Thoracic aorta (tissue), 2 donors: ENCODE measurements at regions not wholly inside any gene's neighbourhood (a gene's known extent, or its start where the extent isn't known, plus 50 kb on each side); places are given as distances from the start of the nearest gene placed in this dataset.

Experiments used
- ATAC-seq: fragments of 150-250 bp; one replicate; pipeline ENCODE4 v1.8.0; 2017; ENCODE audit warnings: low read depth; ENCODE audit not compliant: insufficient number of reproducible peaks, low FRiP score
- DNase-seq: peaks from one replicate; pipeline ENCODE4 v3.0.0-alpha.2; 2020; ENCODE audit warnings: low spot score
- H3K27ac ChIP-seq, 2 donors: fragments of 200-600 bp; sonication (generic); 1 replicate in 1 of 2; 2 replicates in 1 of 2; pipeline ENCODE4 v1.5.1; 2016; ENCODE audit warnings: mild to moderate bottlenecking in 2 of 2, moderate library complexity in 2 of 2
- H3K27me3 ChIP-seq: fragments of 200-600 bp; sonication (generic); replicated peaks from 2 replicates; pipeline ENCODE4 v1.6.0; 2016; ENCODE audit warnings: mild to moderate bottlenecking; ENCODE audit not compliant: insufficient read depth
- H3K36me3 ChIP-seq: fragments of 200-600 bp; sonication (generic); one replicate; pipeline ENCODE4 v1.5.1; 2016
- H3K4me1 ChIP-seq, 2 donors: fragments of 200-600 bp; sonication (generic); 1 replicate in 1 of 2; 2 replicates in 1 of 2; pipeline versions ENCODE4 v1.5.1 to v1.6.0; 2016; ENCODE audit warnings: low read depth in 2 of 2, mild to moderate bottlenecking in 1 of 2; ENCODE audit not compliant: control insufficient read depth in 1 of 2
- H3K4me3 ChIP-seq: fragments of 200-600 bp; sonication (generic); 2 replicates; pipeline ENCODE4 v1.5.1; 2016; ENCODE audit warnings: mild to moderate bottlenecking
- H3K9me3 ChIP-seq: fragments of 200-600 bp; sonication (generic); 2 replicates; pipeline ENCODE4 v1.5.1; 2016
- CTCF ChIP-seq: fragments of 200-600 bp; sonication (generic); IDR thresholded peaks from one replicate; pipeline ENCODE4 v1.5.1; 2019; ENCODE audit warnings: antibody characterized with exemption

GRCh38 chr10:23966504-23967051, 242.4 kb upstream of the KIAA1217 start:
- Histone ChIP-seq H3K27me3 (no peaks in the 10 kb centered on the region), H3K4me3 (no peak overlapping the region), H3K4me1 (no peaks in the 10 kb centered on the region), H3K27ac (no peak overlapping the region), H3K36me3 (no peaks in the 10 kb centered on the region), H3K9me3 (no peaks in the 10 kb centered on the region)
- ATAC-seq = no peak
- no peak for DNase-seq
- TF ChIP-seq CTCF = no peak

- H3K36me3 ChIP-seq = no peaks in the 10 kb centered on the region
- no peaks in the 10 kb centered on the region for H3K27me3 ChIP-seq
- ATAC-seq = no peak
- no peak overlapping the region for H3K4me3 ChIP-seq
- H3K27ac ChIP-seq = no peak overlapping the region
- H3K4me1 ChIP-seq = no peaks in the 10 kb centered on the region
- no peak for DNase-seq
- H3K9me3 ChIP-seq = no peaks in the 10 kb centered on the region
- no peak for TF ChIP-seq CTCF
Observed at GRCh38 chr10:23968301-23968700, 240.6 kb upstream of the KIAA1217 start.

- no peaks in the 10 kb centered on the region for H3K27me3 ChIP-seq
- no peak for TF ChIP-seq CTCF
- no peak overlapping the region for H3K4me3 ChIP-seq
- DNase-seq (no peak), ATAC-seq (no peak)
- H3K9me3 ChIP-seq = no peaks in the 10 kb centered on the region
- no peaks in the 10 kb centered on the region for H3K36me3 ChIP-seq
- H3K4me1 ChIP-seq = no peaks in the 10 kb centered on the region
- no peak overlapping the region for H3K27ac ChIP-seq
Observed at GRCh38 chr10:23974746-23975272, 234.1 kb upstream of the KIAA1217 start.

DNA sequence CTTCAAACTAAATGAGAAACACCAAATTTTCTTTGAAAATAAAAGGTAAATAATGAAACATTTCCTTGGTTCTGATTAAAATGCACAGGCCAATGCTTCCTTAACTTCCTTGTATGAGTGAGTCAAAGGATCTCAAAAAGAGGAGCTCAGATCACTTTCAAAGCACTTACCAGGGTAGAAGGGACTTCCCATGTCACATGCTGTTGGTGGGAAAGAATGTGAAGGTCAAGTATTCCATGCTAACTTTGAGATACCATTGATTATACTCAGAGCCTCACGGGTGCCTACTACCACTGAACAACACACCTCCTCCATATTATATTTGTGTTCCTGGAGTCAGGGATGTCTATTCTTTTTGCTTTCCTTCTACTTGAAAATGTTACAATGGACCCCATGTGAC, 233.5 kb upstream of the KIAA1217 start:
- Histone ChIP-seq H3K4me1 (no peaks in the 10 kb centered on the region), H3K27ac (no peak overlapping the region), H3K9me3 (no peaks in the 10 kb centered on the region), H3K4me3 (no peak overlapping the region), H3K36me3 (no peaks in the 10 kb centered on the region), H3K27me3 (no peaks in the 10 kb centered on the region)
- ATAC-seq (no peak), DNase-seq (no peak)
- no peak for TF ChIP-seq CTCF

DNA sequence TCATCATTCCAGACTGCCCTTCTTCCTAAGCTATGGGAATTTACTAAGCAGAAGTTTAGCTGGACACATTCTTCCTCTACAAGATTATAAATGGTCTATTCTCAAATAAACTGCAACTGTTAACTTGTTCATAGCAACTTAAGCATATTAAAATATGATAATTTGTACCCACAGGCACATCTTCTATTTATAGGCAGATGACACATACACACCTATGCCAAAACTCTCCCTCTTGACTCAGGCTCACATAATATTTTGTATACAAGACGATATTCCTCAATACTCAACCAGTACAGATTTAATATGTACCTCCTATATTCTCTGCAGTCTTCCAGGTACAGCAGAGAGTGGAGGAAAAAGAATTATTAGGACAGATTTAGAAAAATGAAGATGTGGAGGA, 232.7 kb upstream of the KIAA1217 start:
- DNase-seq (no peak), ATAC-seq (no peak)
- Histone ChIP-seq H3K4me3 (no peak overlapping the region), H3K4me1 (no peaks in the 10 kb centered on the region), H3K9me3 (no peaks in the 10 kb centered on the region), H3K27me3 (no peaks in the 10 kb centered on the region), H3K27ac (no peak overlapping the region), H3K36me3 (no peaks in the 10 kb centered on the region)
- TF ChIP-seq CTCF = no peak
